Fibroblast of villous mesenchyme (primary cell): ENCODE measurements at regions not wholly inside any gene's neighbourhood (a gene's known extent, or its start where the extent isn't known, plus 50 kb on each side); places are given as distances from the start of the nearest gene placed in this dataset.

Source experiments
- DNase-seq: peaks from one replicate; pipeline ENCODE4 v3.0.0-alpha.2; 2010; ENCODE audit warnings: low read depth
- H3K4me3 ChIP-seq: 2 replicates; pipeline ENCODE4 v1.5.1; 2011; ENCODE audit warnings: low read depth, mild to moderate bottlenecking, low read length
- TF ChIP-seq, protein P1 (sequence below): IDR thresholded peaks from 2 replicates; pipeline ENCODE4 v1.5.1; 2012; ENCODE audit warnings: low read depth, mild to moderate bottlenecking, low read length; ENCODE audit not compliant: insufficient read depth

DNA sequence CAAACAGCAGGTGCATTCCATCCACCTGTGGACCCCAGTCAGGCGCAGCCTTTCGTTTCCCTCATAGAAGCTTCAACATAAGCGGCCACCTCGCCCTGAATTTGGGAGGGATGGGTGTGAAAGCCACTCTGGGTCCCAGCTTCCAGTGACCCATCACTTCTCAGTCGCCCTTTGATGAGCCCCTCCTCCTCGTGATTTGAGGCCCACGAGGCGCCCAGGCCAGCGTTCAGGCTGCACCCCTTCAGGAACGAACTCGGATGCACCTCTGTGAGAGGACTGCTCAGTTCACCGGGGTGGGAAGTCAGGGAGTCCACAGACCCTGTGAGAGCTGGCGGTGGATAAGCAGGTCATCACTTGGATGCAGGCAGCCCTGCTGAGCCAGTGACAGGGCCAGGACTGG, 1118.2 kb downstream of the BRD1 start:
- H3K4me3 ChIP-seq, result no peak overlapping the region
- no peak for DNase-seq
- TF ChIP-seq, protein P1, sequence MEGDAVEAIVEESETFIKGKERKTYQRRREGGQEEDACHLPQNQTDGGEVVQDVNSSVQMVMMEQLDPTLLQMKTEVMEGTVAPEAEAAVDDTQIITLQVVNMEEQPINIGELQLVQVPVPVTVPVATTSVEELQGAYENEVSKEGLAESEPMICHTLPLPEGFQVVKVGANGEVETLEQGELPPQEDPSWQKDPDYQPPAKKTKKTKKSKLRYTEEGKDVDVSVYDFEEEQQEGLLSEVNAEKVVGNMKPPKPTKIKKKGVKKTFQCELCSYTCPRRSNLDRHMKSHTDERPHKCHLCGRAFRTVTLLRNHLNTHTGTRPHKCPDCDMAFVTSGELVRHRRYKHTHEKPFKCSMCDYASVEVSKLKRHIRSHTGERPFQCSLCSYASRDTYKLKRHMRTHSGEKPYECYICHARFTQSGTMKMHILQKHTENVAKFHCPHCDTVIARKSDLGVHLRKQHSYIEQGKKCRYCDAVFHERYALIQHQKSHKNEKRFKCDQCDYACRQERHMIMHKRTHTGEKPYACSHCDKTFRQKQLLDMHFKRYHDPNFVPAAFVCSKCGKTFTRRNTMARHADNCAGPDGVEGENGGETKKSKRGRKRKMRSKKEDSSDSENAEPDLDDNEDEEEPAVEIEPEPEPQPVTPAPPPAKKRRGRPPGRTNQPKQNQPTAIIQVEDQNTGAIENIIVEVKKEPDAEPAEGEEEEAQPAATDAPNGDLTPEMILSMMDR, result no peak

DNA sequence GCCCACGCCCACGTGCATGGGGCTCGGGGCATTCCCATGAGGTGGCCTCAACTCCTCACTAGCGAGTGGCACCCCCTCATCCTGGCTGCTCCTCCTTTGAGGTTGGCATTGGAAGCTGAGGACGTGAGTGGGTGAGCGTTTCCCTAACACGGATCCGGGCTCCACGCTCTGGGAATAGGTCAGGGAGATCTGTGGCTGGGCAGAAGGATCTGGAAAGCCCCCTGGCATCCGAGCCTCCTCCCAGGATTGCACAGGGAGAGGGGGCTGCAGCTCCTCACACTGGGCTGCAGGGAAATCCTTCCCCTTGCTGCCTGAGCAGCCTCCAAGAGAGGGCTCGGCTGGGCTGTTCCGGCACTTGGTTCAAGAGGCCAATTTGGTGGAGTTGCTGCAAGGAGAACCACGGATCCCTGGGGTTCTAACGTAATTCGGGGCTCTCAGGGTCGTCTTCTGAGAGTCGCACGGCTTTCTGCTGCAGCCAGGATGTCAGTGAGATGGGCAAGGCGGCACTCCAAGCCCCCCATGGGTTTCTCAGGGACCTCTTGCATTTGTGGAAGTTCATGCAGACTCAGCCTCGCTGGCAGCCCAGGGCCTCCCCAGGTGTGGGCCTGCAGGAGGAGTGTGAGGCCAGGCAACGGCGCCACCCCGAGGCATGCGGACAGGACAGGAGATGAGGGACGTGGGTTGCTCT, 1119.0 kb downstream of the BRD1 start:
- no peak for DNase-seq
- TF ChIP-seq, protein P1, result no peak

DNA sequence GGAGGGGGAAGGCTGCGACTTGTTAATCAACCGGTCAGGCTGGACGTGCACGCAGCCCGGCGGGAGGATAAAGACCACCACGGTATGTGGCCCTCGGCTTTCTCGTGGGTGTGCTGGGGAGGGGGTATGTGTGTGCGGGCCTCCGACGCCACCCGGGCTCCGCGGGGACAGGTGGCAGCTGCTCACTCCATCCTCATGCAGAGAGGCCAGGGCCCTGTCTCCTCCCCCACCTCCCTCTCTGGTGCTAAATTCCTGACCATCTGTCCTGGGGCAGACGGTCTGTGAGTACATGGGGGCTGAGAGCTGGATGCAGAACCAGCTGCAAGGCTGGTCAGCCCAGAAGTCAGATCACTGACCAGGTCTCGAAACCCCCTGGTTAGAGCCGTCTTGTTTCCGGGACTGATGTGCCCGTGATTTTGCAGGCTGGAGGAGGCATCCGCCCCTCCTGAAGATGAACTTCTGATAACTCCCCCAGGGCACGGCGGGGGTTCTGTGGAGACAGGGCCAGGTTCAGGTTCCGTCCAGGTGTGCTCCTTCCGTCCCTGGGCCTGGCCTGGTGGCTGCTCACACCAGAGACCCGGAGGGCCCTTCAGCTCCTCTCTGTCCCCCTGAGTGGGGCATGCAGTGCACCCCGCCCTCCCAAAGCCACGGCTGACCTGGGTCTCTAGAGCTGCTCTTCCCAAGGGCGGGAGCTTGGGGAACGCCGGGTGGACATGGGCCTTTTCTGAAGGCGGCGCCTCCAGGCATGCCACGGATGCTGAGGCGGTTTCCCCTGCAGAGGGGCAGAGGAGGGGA, 1119.7 kb downstream of the BRD1 start:
- TF ChIP-seq, protein P1, result no peak
- no peak overlapping the region for H3K4me3 ChIP-seq
- DNase-seq, result no peak

More for the DNA sequence above, 1119.0 kb downstream of the BRD1 start:
- H3K4me3 ChIP-seq, result no peak overlapping the region

DNA sequence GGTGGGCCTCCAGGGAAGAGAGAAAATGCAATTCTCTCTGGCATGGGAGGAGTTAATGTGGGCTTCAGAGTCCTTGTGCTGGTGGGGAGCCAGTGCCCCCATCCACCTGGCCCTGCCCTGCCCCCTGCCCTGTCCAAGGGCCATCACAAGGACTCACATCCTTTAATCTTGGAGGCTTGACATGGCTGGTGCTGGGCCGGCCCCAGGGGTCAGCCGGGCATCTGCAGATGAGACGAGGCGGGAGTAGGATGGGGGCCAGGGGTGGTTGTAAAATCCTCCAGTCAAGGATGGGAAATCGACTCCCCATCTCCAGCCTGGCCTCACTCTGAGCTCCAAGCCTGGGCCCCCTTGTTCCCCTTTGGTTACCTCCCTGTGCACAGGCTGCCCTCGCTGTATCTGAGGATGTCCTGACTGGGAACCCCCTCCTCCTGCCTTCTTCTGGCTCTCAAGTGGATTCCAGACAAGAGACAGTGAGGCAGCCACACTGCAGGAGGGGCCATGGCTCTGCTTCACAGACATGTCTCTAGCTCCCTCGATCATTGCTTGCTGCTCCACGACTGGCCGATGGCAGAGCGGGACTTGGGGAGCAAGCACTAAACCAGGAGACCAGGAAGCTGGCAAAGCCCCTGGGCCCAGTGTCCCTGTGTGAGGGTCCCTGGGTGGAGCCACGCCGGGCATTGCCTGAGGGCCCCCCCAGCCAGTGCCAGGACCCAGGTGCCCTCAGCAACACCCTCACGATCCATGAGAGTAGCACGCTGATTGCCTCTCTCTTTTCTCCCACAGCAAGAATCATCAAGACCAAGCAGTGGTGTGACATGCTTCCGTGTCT, 1120.5 kb downstream of the BRD1 start:
- TF ChIP-seq, protein P1, result no peak
- DNase-seq, result no peak
- no peak overlapping the region for H3K4me3 ChIP-seq

DNA sequence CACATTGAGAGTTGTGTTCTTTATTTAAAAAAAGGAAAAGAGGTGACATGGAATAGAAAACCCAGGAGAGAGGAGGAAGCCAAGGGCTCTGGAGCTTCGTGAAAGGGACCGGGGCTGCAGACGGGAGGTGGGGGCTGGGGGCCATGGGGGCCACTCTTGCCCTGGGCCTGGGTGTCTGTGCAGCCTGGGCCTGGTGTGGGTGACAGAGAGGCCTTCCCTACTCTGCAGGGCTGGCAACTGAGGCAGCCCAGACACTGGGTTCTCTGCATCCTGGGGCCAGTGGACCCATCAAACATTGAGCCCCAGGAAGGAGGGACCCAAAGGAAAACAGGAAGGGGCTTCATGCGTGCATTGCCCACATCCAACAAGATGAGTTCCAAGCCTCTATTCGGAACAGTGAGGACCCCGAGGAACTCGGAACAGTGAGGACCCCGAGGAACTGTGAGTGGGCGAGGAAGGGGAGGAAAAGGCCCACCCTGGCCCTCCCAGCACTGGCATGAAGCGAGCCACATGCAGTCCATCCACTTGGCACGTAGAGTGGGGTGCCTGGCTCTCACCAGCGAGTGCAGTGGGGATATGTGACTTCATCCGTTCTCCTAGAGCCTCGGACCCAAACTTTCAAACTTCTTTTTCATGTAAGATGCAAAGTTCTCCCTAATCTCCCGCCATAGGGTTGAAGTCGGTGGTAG, 1121.6 kb downstream of the BRD1 start:
- no peak for DNase-seq
- H3K4me3 ChIP-seq, result no peak overlapping the region
- TF ChIP-seq, protein P1, result no peak
